KMS-11 (cell line): ENCODE measurements at regions not wholly inside any gene's neighbourhood (a gene's known extent, or its start where the extent isn't known, plus 50 kb on each side); places are given as distances from the start of the nearest gene placed in this dataset.

ENCODE experiments used
- H2AFZ ChIP-seq: fragments of 200-600 bp; sonication (generic); 2 replicates; pipeline ENCODE4 v1.6.1; 2016; ENCODE audit warnings: antibody characterized with exemption, mixed run types, low read depth
- H3K27ac ChIP-seq: fragments of 200-600 bp; sonication (generic); 2 replicates; pipeline ENCODE4 v1.6.1; 2016; ENCODE audit warnings: mild to moderate bottlenecking, mixed run types
- H3K27me3 ChIP-seq: fragments of 200-600 bp; sonication (generic); 2 replicates; pipeline ENCODE4 v1.6.1; 2017; ENCODE audit warnings: mild to moderate bottlenecking, low read depth, mixed run types, moderate library complexity; ENCODE audit not compliant: insufficient read depth
- H3K36me3 ChIP-seq: fragments of 200-600 bp; sonication (generic); 2 replicates; pipeline ENCODE4 v1.6.1; 2017; ENCODE audit warnings: mild to moderate bottlenecking, mixed run types; ENCODE audit not compliant: insufficient read depth
- H3K4me1 ChIP-seq: fragments of 200-600 bp; sonication (generic); 2 replicates; pipeline ENCODE4 v1.6.1; 2016; ENCODE audit warnings: mild to moderate bottlenecking, low read depth, mixed run types; ENCODE audit not compliant: poor library complexity, severe bottlenecking
- H3K4me2 ChIP-seq: fragments of 200-600 bp; sonication (generic); 2 replicates; pipeline ENCODE4 v1.7.0; 2016; ENCODE audit warnings: mild to moderate bottlenecking, mixed run types
- H3K4me3 ChIP-seq: fragments of 200-600 bp; sonication (generic); IDR thresholded peaks from 2 replicates; pipeline ENCODE4 v1.6.1; 2017; ENCODE audit warnings: low read depth, low read length, mixed read lengths; ENCODE audit not compliant: insufficient read depth
- H3K79me2 ChIP-seq: fragments of 200-600 bp; sonication (generic); 2 replicates; pipeline ENCODE4 v1.6.1; 2016; ENCODE audit warnings: low read depth, mixed run types; ENCODE audit not compliant: insufficient read depth
- H3K9ac ChIP-seq: fragments of 200-600 bp; sonication (generic); 2 replicates; pipeline ENCODE4 v1.6.1; 2016; ENCODE audit warnings: mild to moderate bottlenecking, mixed run types
- H4K20me1 ChIP-seq: fragments of 200-600 bp; sonication (generic); 2 replicates; pipeline ENCODE4 v1.6.1; 2016; ENCODE audit warnings: mild to moderate bottlenecking, mixed run types; ENCODE audit not compliant: insufficient read depth
- TF ChIP-seq, protein P1 (sequence below): fragments of 200-600 bp; sonication (generic); conservative IDR thresholded peaks from 2 replicates; pipeline ENCODE4 v1.6.1; 2017; ENCODE audit warnings: low read depth, mild to moderate bottlenecking, antibody characterized with exemption, low read length, moderate library complexity, mixed read lengths

DNA sequence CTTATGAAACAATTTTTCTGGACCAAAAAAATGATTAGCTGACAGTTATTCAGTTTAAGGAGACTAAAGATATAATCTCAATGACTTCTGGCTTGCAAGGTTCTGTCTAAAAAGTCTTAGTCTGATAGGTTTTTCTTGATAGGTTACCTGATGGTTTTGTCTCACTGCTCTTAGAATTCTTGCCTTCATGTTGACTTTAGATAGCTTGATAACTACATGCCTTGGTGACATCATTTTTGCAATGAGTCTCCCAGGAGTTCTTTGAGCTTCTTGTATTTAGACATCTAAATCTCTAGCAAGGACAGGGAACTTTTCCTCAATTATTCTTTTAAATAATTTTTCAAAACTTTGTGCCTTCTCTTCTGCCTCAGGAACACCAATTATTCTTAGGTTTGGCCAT, 1965.3 kb downstream of the ARAP2 start:
- H3K36me3 ChIP-seq: no peaks in the 10 kb centered on the region
- H2AFZ ChIP-seq: no peak overlapping the region
- TF ChIP-seq, protein P1, sequence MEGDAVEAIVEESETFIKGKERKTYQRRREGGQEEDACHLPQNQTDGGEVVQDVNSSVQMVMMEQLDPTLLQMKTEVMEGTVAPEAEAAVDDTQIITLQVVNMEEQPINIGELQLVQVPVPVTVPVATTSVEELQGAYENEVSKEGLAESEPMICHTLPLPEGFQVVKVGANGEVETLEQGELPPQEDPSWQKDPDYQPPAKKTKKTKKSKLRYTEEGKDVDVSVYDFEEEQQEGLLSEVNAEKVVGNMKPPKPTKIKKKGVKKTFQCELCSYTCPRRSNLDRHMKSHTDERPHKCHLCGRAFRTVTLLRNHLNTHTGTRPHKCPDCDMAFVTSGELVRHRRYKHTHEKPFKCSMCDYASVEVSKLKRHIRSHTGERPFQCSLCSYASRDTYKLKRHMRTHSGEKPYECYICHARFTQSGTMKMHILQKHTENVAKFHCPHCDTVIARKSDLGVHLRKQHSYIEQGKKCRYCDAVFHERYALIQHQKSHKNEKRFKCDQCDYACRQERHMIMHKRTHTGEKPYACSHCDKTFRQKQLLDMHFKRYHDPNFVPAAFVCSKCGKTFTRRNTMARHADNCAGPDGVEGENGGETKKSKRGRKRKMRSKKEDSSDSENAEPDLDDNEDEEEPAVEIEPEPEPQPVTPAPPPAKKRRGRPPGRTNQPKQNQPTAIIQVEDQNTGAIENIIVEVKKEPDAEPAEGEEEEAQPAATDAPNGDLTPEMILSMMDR: no peak
- no peaks in the 10 kb centered on the region for H3K79me2 ChIP-seq
- H4K20me1 ChIP-seq: no peaks in the 10 kb centered on the region
- H3K4me1 ChIP-seq: no peaks in the 10 kb centered on the region
- no peaks in the 10 kb centered on the region for H3K27me3 ChIP-seq
- no peak overlapping the region for H3K4me2 ChIP-seq
- H3K9ac ChIP-seq: no peak overlapping the region
- H3K27ac ChIP-seq: no peak overlapping the region
- no peak overlapping the region for H3K4me3 ChIP-seq

DNA sequence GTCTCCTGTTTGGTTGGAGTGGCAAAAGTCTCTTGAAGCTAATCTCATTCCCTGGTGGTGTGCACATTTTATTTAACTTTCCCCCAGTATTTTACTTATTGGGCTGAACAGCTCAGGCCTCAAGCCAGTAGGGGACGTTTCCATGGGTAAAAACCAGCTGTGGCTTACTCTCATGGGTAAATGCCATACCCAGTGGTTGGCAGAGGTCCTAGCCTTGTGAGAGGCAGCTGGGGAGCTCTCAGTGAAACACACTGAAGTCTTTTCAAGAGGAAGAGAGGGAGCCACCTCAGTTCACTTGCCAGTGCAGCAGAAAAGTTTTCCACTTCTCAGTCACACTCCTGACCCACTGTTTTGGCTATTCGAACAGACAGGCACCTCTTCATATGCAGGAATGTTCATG, 1964.2 kb downstream of the ARAP2 start:
- H2AFZ ChIP-seq: no peak overlapping the region
- no peaks in the 10 kb centered on the region for H4K20me1 ChIP-seq
- TF ChIP-seq, protein P1: no peak
- H3K79me2 ChIP-seq: no peaks in the 10 kb centered on the region
- H3K4me3 ChIP-seq: no peak overlapping the region
- no peaks in the 10 kb centered on the region for H3K27me3 ChIP-seq
- no peaks in the 10 kb centered on the region for H3K36me3 ChIP-seq
- no peaks in the 10 kb centered on the region for H3K4me1 ChIP-seq
- H3K27ac ChIP-seq: no peak overlapping the region
- H3K9ac ChIP-seq: no peak overlapping the region
- H3K4me2 ChIP-seq: no peak overlapping the region

DNA sequence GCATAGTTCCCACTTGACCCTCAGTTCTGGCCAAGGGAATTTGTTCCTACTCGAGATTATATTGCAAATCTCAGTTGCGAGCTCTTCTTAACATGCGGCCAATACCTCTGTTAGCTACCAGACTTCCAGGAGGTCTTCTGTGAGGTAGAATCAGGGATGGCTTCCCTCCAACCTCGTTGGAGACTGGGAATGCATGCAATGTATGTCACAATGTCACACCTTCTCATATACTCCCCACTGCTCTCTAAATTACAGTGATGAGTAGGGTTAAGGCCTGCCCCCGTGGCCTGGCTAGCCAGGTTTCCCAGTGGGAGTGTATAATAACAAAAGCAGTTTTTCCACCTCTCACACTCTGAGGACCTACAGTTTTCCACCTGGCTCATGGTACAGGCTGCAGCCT, 1962.5 kb downstream of the ARAP2 start:
- no peaks in the 10 kb centered on the region for H3K27me3 ChIP-seq
- H3K4me2 ChIP-seq: no peak overlapping the region
- H2AFZ ChIP-seq: no peak overlapping the region
- H3K79me2 ChIP-seq: no peaks in the 10 kb centered on the region
- no peak overlapping the region for H3K27ac ChIP-seq
- TF ChIP-seq, protein P1: no peak
- no peak overlapping the region for H3K4me3 ChIP-seq
- no peaks in the 10 kb centered on the region for H3K36me3 ChIP-seq
- H3K9ac ChIP-seq: no peak overlapping the region
- no peaks in the 10 kb centered on the region for H4K20me1 ChIP-seq
- H3K4me1 ChIP-seq: no peaks in the 10 kb centered on the region

DNA sequence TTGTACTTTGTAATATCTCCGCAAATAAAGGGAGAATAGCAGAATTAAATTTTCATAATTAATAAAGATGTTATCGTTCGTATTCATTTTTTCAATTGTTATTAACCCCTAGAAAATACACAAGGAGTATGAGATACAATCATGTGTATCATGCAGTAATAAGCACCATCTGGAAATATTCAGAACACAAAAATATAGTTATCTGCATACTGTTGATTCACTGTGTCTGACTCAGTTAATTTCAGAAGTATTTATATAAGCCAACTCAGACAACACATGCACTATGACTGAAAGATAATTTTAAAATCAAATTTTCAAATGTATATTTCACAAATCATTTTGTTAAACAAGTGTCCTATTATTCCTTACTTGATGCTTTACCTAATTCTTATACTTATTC, 1954.8 kb downstream of the ARAP2 start:
- Histone ChIP-seq H3K79me2 (no peaks in the 10 kb centered on the region), H3K36me3 (no peaks in the 10 kb centered on the region), H2AFZ (no peak overlapping the region), H3K4me1 (no peaks in the 10 kb centered on the region), H3K4me3 (no peak overlapping the region), H3K27me3 (no peaks in the 10 kb centered on the region), H3K9ac (no peak overlapping the region), H4K20me1 (no peaks in the 10 kb centered on the region), H3K27ac (no peak overlapping the region), H3K4me2 (no peak overlapping the region)
- TF ChIP-seq, protein P1: no peak

DNA sequence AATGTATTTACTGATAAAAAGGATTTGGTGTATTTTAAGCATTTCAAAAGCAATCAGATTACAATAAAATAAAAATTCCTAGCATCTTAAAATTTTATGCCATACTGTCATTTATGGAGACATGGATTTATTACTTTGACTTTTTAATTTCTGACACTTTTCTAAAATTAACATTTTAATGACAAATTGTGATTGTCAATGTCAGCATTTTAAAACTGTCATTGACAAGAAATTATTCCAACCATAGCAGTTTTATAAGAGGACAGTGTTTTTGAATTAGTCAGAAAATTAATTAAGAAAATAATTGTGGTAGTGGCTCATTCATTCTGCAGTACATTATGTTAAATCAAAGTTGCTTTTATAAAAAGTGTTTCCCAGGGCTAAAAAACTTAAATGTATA, 1954.4 kb downstream of the ARAP2 start:
- Histone ChIP-seq H3K4me1 (no peaks in the 10 kb centered on the region), H3K27ac (no peak overlapping the region), H3K36me3 (no peaks in the 10 kb centered on the region), H3K9ac (no peak overlapping the region), H4K20me1 (no peaks in the 10 kb centered on the region), H3K27me3 (no peaks in the 10 kb centered on the region), H2AFZ (no peak overlapping the region), H3K79me2 (no peaks in the 10 kb centered on the region), H3K4me2 (no peak overlapping the region), H3K4me3 (no peak overlapping the region)
- TF ChIP-seq, protein P1: no peak
